Activated T-helper 1 cell treated with Interleukin-2 at 50 U/mL for 16 hours (primary cell): ENCODE measurements at regions not wholly inside any gene's neighbourhood (a gene's known extent, or its start where the extent isn't known, plus 50 kb on each side); places are given as distances from the start of the nearest gene placed in this dataset.

ENCODE experiments used
- DNase-seq: peaks from one replicate; pipeline ENCODE4 v3.0.0-alpha.2; 2020; ENCODE audit warnings: low read depth

- DNase-seq = no peak
Observed at GRCh38 chr15:94008104-94009074, 223.0 kb upstream of the MCTP2 start.

DNA sequence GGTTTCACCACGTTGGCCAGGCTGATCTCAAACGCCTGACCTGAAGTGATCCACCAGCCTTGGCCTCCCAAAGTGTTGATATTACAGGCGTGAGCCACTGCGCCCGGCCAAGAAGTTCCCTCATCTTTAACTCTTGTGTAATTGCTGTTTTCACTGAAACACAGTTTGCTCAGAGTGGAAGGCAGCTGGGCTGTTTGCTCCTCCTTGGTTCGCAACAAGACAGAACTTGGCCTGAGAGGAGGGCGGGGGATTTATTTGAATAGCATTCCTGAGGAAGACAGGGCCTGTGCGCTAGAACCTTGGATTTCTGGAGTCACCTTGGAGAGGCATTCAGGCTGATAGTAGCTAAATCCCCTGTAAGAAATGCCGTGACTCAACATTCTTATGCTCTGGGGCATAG lies 226.7 kb upstream of the MCTP2 start:
- DNase-seq = no peak

- DNase-seq = no peak
Observed at GRCh38 chr15:94002041-94002440, 229.3 kb upstream of the MCTP2 start.

- no peak for DNase-seq
Observed at GRCh38 chr15:94001255-94001801, 230.0 kb upstream of the MCTP2 start.

DNA sequence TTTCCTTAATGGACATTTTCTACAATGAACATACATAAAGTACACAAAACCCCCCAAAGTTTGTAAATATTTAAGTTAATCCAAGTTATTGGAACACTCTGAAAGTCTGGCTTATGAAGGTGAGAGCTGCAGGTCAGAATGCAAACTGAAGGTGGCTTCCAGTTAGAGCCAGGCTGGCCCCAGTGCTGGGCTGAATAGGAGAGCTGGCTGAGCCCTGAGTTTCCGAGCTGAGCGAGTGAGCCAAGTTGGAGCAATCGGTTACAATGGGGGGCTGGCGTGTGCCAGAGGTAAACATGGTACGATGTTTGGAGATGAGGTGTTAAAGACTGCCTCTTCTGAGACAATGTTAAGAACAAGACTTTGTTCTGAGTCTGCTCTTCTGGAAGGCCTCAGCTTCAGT lies 230.8 kb upstream of the MCTP2 start:
- DNase-seq = no peak

DNA sequence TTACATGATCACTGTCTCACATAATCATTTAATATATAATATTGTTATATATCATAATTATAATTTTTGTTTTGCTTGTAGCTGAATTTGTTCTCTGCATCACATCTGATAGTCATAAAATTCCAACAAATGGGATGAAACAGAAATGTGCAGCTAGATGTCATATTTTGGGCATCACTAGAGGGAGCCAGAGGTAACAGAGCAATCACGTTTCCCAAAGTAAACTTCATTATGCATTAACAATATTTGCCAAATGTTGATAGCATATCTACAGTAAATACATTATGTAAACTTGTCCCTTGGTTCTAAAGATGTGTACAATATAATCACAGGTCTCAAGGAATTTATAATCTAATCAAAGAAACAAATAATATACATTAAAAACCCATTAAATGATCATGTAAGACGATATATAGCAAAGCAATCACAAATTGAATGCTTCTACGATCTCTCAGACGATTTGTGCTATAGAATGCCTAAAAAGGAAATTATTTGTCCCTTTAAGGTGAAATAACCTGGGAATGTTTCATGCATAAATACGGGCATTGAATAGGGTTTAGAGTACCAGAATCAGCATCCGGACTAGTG lies 234.2 kb upstream of the MCTP2 start:
- no peak for DNase-seq

- DNase-seq = no peak
Observed at GRCh38 chr15:93989440-93989998, 241.8 kb upstream of the MCTP2 start.

DNA sequence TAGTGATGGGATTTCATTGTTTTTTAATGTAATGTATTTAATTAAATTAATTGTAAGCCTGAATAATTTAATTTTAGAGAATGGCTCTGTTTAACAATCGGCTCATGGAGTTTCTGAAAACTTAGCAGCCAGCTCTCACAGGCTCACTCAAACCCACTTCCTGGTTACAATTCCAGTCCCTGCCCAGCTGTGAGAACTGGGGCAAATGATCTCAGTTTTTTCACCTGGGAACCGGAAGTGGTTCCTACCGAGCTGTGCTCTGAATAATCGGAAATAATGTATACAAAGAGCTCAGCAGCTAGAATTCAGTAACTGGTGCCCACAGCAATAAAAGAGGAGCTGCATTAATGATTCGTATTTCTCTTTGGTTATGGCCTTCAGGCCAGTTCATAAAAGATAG lies 244.3 kb upstream of the MCTP2 start:
- DNase-seq = peak; percentile 1

DNA sequence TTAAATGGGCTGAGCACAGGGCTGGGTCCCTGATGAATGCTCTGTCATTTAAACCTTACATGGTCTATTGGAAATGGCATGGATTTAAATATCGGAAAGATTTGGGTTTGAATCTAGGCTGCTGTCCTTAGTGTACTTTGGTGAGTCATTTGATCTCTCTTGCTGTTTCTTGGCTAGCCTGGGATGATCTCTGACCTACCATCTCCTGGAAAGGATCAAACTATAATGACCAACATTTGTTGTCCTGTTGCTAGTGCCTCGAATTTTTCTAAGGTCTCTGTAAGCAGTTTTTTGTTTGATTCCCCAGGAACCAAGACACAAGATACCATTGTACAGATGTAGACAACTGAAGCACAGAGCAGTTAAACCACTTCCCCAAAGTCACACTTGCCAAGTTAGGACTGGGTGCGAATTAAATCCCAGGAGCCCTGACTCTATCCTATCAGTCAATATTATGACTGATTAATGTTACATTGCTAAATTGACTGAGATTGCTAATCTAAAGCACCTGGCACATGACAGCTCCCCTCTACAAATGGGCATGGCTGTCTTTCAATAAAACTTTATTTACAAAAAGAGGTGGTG lies 244.9 kb upstream of the MCTP2 start:
- no peak for DNase-seq

GRCh38 chr15:93985925-93986324 lies 245.4 kb upstream of the MCTP2 start:
- DNase-seq = no peak

DNA sequence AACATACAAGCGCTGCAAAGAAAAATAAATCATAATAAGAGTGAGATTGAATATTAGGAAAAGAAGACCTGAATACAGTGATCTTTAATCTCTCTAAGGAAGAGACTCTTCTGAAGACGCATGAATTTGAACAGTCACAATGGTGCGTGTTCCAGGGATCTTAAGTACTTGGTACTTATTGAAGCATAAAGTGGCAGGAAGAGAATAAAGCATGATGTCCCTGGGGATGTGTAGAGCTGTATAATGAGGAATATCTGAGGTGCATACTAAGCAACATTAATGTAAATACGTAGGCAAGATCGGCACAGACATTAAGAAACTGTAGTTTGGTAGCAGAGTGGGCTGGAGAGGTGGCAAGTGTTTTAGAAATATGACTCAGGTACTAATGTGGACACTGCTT lies 246.2 kb upstream of the MCTP2 start:
- DNase-seq = no peak

- DNase-seq = no peak
Observed at GRCh38 chr15:93983526-93983925, 247.8 kb upstream of the MCTP2 start.

DNA sequence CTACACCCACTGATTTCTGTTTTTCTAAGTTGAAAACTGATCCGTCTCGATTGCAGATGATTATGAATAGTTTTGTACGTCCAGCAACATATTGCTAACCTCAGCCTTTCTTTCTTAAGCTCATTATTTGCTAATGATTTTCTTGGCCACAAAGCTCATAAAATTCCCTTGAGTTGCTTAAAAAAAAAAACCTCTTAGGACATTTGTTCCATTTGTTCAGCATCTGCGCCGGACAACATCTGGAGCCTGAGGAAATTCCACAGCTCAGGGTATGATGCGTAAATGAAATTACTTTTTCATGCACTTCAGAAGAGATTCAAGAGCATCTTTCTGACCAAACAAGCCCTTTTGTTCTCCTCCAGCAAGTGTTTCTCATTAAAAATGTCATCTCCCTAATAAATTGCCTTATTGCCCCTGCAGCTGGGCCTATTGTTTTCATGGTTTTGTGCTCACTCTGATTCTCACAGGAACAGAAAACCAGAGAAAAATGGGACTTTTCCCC lies 249.1 kb upstream of the MCTP2 start:
- no peak for DNase-seq

DNA sequence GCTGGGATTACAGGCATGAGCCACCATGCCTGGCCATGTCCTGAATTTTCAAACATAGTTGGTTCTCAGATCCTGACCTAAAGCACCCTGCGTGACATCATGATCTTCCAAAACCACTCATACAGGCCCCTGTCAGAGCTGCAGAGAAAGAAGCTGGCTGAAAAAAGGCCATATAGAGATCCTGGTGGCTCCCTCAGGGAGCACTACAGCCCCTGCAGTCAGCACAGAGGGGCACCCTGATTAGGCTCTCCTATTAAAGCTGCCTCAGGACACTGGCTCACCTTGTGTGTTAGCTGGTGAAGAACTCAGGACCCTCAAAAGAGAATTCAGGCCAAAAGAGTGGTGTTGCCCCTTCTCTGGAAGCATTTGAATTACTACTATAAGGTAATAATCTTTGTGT lies 249.7 kb upstream of the MCTP2 start:
- DNase-seq = no peak

DNA sequence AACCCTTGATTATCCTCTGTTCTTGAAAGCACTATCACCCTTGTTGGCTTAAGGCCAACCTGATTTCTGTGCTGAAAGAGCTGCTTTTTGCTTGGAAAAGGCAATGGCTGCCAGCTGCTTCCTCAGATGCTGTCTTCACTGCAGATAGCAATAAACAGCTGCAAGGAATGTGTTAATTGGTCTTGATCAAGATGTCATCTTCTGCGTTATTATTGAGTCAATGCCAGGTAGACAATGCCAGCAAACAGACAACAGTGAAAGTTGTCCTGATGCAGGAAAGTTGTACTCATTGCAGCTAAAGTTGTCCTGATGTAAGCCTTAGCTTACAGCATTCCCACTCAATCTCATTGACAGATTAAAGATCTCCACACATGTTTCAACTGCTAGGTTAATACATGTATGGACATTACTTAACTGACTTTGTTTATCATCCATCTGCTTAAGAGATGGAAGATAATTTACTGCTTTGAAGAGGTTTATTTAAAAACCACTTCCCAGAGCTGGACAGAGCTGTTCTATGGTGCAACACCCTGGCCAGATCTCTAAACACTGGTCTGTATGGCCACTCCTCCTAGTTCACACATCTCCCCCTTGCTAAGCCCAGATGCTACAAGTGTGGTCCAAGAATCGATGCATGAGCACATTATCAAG lies 251.0 kb upstream of the MCTP2 start:
- no peak for DNase-seq

DNA sequence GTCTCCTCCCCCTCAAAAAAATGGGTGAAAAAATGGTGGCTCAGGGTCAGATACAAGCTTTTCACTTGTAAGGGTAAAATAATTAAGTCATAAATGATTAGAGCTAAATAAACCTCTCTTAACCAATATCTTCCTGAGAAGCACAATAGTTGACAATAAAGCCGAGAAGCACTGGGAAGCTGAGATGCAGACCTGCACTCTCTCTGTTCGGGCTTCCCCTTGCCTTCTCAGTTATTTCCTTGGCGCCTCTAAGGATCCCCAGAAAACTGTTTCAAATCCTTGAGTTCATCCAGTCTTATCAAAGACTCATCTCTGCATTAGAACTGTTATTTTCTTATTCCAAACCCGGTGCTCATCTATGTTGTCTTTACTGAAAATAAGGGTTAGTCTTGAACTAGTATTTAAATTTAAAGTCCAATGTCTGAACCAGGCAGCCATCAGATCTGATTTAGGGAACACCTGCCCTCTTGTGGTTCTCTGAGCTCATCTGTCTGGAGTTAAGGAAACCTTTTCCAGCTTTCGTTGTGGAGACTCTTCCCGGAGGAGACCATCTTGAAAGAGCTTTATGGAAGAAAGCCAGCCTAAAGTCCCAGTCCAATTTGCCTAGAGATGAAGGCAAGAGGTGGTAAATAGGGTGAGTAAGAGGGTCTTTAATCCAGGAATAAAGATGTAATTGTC lies 256.4 kb upstream of the MCTP2 start:
- DNase-seq = no peak

DNA sequence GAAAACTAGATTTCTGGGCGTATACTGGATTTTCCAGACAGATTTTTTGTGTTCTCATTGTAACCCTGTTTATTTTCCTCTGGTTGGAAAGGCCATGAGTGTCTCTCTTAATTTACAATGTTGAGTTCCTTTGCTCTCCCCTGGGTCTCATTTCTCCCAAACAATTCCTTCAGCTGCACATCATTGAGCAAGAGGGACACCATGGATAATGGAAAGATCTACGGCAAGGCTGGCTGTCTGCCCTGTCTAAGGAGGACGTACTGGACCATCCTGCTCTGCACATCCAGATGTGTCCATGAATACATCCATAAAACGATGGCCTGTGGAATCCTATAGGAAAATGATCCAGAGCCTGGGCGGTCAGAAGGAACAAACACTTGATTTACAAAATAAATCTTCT lies 258.1 kb upstream of the MCTP2 start:
- no peak for DNase-seq

GRCh38 chr15:93968773-93969172 lies 262.6 kb upstream of the MCTP2 start:
- DNase-seq = no peak

- DNase-seq = no peak
Observed at GRCh38 chr15:93965304-93965908, 266.0 kb upstream of the MCTP2 start.

DNA sequence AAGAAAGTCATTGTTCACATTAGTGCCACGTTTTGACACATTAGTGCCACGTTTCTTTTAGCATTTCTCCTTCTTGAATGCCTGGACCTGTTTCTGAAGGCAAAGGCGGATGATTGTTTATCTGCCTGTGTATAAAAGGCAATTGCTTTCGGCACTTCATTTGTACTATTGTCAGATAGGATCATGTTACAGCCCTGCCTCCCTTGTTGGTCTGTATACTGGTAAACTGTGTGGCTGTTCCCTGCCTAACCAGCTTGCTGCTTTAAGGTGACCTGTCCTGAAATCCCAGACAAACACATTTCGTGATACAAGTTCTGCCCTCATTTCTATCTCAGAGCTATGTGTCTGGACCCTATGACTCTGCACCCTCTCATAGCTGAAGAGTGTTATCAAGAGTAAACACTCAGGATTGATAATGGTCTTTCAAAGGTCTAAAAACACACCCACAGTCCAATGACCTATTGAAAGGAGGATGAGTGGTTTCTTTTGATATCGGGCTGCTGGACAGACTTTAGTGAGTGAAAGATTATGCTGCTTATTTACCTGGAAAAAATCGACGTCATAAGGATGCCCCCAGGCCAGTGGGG lies 276.3 kb upstream of the MCTP2 start:
- no peak for DNase-seq

- no peak for DNase-seq
Observed at GRCh38 chr15:93948726-93949125, 282.6 kb upstream of the MCTP2 start.
